GM12874 (cell line): ENCODE measurements at regions not wholly inside any gene's neighbourhood (a gene's known extent, or its start where the extent isn't known, plus 50 kb on each side); places are given as distances from the start of the nearest gene placed in this dataset.

Source experiments
- CTCF ChIP-seq: IDR thresholded peaks from 2 replicates; pipeline ENCODE4 v1.5.1; 2011; ENCODE audit warnings: low read depth, mild to moderate bottlenecking, control low read depth, low read length, moderate library complexity; ENCODE audit not compliant: insufficient read depth

GRCh38 chr14:65153101-65153500, 50.8 kb upstream of the MAX start:
- TF ChIP-seq CTCF, result no peak

DNA sequence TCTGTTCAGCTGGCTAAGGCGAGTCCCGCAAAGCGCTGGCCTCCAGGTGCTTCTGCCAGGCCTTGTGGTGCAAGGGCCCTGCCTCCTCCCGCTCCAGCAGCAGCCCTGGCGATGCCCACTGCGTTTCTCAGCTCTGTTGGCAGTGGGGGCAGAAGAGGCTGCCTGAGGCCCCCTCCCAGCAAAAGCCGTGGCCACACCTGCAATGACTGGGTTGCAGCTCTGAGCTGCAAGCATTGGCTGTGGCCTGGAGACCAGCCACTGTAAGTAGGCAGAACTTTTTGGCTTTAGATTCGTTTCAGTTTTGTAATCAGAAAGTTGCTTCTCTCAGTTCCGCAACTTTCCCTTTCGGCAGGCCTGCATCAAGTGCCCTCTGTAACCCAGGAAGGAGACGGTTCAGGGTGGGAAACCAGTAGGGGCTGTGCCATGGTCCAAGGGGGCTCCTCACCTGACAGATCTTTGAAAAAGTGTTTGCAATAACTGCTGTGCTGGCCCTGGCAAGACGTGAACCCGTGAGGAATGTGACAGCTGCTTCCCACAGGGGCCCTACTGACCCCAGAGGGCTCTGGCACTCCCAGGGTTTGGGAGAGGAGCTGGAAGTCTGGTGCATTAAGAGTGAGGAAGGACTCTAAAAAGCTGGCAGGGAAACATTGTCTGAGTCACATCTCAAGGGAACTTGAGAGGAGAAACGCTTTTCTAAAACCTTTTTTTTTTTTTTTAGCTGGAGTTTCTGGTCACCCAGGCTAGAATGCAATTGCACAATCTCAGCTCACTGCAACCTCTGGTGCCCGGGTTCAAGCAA, 54.5 kb upstream of the MAX start:
- TF ChIP-seq CTCF, result no peak

DNA sequence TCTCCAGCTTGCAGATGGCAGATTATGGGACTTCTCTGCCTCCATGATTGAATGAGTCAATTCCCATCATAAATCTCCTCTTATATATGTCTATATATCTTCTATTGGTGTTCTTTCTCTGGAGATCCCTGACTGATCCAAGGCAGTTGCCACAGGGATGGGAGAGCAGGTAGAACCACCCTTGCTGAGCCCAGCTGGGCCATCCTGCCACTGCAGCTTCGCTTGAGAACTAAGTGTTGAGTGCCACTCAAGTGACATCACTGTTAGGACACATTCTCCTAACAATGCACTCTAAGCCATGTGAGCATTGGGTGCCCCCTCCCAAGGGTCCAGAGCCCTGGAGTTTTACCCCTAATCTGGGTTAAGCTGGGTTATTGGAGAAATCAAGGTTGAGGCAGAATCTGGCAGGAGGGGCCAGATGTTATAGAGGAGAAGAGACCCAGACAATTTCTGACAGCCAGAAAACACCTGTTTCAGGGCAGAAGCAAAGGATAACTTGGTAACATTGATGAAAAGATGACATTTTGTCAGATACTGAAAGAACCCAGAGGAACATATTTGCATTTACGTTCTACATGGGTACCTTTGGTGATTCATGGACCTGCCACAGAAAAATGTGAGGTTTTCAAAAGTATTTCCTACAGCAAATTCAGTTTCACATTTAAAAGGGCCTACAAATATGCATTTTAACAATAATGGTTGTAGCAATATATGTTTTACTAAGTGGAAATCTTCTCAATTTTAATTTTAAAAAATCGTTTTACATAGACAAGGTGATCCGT, 57.2 kb upstream of the MAX start:
- no peak for TF ChIP-seq CTCF

DNA sequence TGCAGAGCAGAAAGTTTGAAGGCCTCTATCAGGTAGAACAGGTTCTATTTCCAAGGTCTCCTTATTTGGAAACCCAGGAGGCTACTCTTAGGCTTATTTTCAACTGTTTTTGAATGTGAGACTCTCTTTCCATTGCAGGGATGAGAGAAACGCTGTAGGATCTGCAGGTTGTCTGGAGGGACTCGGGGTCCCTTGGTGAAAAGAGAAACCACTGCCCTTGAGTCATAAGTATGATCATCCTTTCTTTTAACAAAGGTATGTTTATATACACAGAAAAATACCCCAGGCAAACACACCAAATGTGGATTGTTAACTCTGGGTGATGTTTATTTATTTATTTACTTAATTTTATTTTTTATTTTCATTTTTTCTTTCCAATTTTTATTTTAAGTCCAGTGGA, 57.8 kb upstream of the MAX start:
- no peak for TF ChIP-seq CTCF

- TF ChIP-seq CTCF, result no peak
These were observed 59.7 kb upstream of the MAX start for GRCh38 chr14:65162031-65162430.

GRCh38 chr14:65164068-65164824, 61.9 kb upstream of the MAX start:
- TF ChIP-seq CTCF, result peak; percentile 42; the same call in 1 of the 2 replicates

GRCh38 chr14:65164825-65165135, 62.5 kb upstream of the MAX start:
- TF ChIP-seq CTCF, result no peak
